Fibroblast of lung (primary cell): ENCODE measurements at regions not wholly inside any gene's neighbourhood (a gene's known extent, or its start where the extent isn't known, plus 50 kb on each side); places are given as distances from the start of the nearest gene placed in this dataset.

ENCODE experiments used
- DNase-seq, 2 donors: peaks; one replicate each; pipeline versions ENCODE4 v3.0.0 to v3.0.0-alpha.2; 2010; ENCODE audit warnings: low read depth in 2 of 2
- H2AFZ ChIP-seq: 2 replicates; pipeline ENCODE4 v1.5.1; 2012; ENCODE audit warnings: low read length, control low read depth, inconsistent platforms
- H3K27ac ChIP-seq: 2 replicates; pipeline ENCODE4 v1.5.1; 2011; ENCODE audit warnings: low read length, control low read depth; ENCODE audit not compliant: insufficient read depth
- H3K27me3 ChIP-seq: 2 replicates; pipeline ENCODE4 v1.5.1; 2011; ENCODE audit warnings: mild to moderate bottlenecking, low read length; ENCODE audit not compliant: control insufficient read depth, insufficient read depth
- H3K36me3 ChIP-seq: 2 replicates; pipeline ENCODE4 v1.5.1; 2011; ENCODE audit warnings: low read length; ENCODE audit not compliant: control insufficient read depth, insufficient read depth
- H3K4me1 ChIP-seq: 2 replicates; pipeline ENCODE4 v1.5.1; 2011; ENCODE audit warnings: low read length; ENCODE audit not compliant: control insufficient read depth, insufficient read depth; ENCODE audit errors: extremely low read depth
- H3K4me2 ChIP-seq: 2 replicates; pipeline ENCODE4 v1.5.1; 2011; ENCODE audit warnings: low read length, control low read depth; ENCODE audit not compliant: insufficient read depth; ENCODE audit errors: extremely low read depth
- H3K4me3 ChIP-seq, 4 experiments: fragments of 200-600 bp in 1 of 4; sonication (generic) in 1 of 4; replicated peaks in 1 of 4; 2 replicates each; pipeline ENCODE4 v1.5.1; 2011 to 2016; ENCODE audit warnings: low read length in 4 of 4, low read depth in 3 of 4, mild to moderate bottlenecking in 3 of 4, control low read depth in 2 of 4, inconsistent platforms in 1 of 4, mixed read lengths in 1 of 4; ENCODE audit not compliant: insufficient read depth in 1 of 4; ENCODE audit errors: control extremely low read depth in 1 of 4
- H3K79me2 ChIP-seq: 2 replicates; pipeline ENCODE4 v1.5.1; 2012; ENCODE audit warnings: mild to moderate bottlenecking, low read length, inconsistent platforms; ENCODE audit not compliant: control insufficient read depth, insufficient read depth
- H3K9ac ChIP-seq: 2 replicates; pipeline ENCODE4 v1.5.1; 2011; ENCODE audit warnings: mild to moderate bottlenecking, low read length, control low read depth; ENCODE audit not compliant: insufficient read depth
- H3K9me3 ChIP-seq: 2 replicates; pipeline ENCODE4 v1.5.1; 2012; ENCODE audit warnings: low read depth, low read length; ENCODE audit not compliant: control insufficient read depth, insufficient read depth
- H4K20me1 ChIP-seq: 2 replicates; pipeline ENCODE4 v1.5.1; 2011; ENCODE audit warnings: low read length; ENCODE audit not compliant: control insufficient read depth, insufficient read depth; ENCODE audit errors: extremely low read depth
- EZH2 ChIP-seq: IDR thresholded peaks from 2 replicates; pipeline ENCODE4 v1.5.1; 2012; ENCODE audit warnings: low read length, control low read depth, mild to moderate bottlenecking; ENCODE audit errors: missing control alignments
- TF ChIP-seq, protein P1 (sequence below), 2 donors: IDR thresholded peaks in 1 of 2; conservative IDR thresholded peaks in 1 of 2; 1 replicate in 1 of 2; 2 replicates in 1 of 2; pipeline ENCODE4 v1.5.1; 2011 to 2012; ENCODE audit warnings: low read length in 2 of 2, control low read depth in 1 of 2, inconsistent platforms in 1 of 2, low read depth in 1 of 2, mild to moderate bottlenecking in 1 of 2

DNA sequence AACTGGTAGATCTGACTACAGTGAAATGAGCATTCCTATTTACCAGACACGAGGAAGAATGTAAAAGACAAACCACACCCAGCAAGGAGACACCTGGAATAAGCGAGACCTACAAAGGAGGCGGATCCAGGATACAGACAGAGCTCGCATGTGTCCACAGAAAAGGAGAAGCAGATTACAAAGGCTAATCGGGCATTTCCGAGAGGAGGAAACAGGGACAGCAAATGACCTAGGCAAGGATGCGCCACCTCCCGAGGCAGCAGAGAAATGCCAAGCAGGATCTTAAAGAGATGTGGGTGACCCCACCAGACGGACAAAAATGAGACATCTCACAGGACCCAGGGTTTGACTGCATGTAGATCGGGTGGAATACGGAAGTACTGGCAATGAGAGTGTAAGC, 63.2 kb upstream of the IQSEC1 start:
- DNase-seq = no peak
- Histone ChIP-seq H3K4me2 (no peak overlapping the region), H3K4me1 (no peaks in the 10 kb centered on the region), H3K27me3 (no peaks in the 10 kb centered on the region), H3K9ac (no peak overlapping the region), H3K27ac (no peak overlapping the region), H3K79me2 (no peaks in the 10 kb centered on the region), H3K9me3 (no peaks in the 10 kb centered on the region), H4K20me1 (no peaks in the 10 kb centered on the region), H3K4me3 (no peak overlapping the region), H2AFZ (no peak overlapping the region), H3K36me3 (no peaks in the 10 kb centered on the region)
- no peak for TF ChIP-seq EZH2
- TF ChIP-seq, protein P1, sequence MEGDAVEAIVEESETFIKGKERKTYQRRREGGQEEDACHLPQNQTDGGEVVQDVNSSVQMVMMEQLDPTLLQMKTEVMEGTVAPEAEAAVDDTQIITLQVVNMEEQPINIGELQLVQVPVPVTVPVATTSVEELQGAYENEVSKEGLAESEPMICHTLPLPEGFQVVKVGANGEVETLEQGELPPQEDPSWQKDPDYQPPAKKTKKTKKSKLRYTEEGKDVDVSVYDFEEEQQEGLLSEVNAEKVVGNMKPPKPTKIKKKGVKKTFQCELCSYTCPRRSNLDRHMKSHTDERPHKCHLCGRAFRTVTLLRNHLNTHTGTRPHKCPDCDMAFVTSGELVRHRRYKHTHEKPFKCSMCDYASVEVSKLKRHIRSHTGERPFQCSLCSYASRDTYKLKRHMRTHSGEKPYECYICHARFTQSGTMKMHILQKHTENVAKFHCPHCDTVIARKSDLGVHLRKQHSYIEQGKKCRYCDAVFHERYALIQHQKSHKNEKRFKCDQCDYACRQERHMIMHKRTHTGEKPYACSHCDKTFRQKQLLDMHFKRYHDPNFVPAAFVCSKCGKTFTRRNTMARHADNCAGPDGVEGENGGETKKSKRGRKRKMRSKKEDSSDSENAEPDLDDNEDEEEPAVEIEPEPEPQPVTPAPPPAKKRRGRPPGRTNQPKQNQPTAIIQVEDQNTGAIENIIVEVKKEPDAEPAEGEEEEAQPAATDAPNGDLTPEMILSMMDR (conservative IDR thresholded peaks at IDR 0.05 in 1 of 2, IDR thresholded peaks at IDR 0.05 in 1 of 2; ENCODE audit: low read depth in 1 of 2, low read length in 2 of 2) = no peak

DNA sequence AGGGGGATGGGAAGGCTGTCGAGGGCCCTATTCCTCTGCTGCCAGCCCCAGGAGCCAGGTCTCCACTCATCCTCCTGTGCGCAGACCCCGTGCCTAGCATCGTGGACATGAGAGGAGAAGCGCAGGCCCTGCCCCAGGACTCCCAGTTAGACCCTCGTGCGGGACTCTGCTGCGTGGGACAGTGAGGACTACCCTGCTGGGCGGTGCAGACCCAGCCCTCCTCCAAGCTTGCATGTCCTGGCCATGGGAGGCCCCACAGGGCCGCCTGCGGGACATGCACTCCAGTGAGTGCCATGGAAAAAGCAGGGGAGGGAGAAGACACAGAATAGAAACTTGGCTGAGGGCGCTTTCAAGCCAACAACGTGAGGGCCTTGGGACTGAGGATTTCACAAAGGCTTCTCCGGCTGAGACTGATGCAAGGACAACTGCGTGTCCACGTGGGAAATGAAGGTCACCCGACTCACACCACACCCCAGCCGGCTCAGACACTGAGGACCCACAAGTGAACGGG, 62.6 kb upstream of the IQSEC1 start:
- H3K27me3 ChIP-seq = no peaks in the 10 kb centered on the region
- TF ChIP-seq EZH2 = no peak
- TF ChIP-seq, protein P1 (conservative IDR thresholded peaks at IDR 0.05 in 1 of 2, IDR thresholded peaks at IDR 0.05 in 1 of 2; ENCODE audit: low read depth in 1 of 2, low read length in 2 of 2) = no peak
- H4K20me1 ChIP-seq = no peaks in the 10 kb centered on the region
- H3K36me3 ChIP-seq = no peaks in the 10 kb centered on the region
- no peaks in the 10 kb centered on the region for H3K79me2 ChIP-seq
- H3K9me3 ChIP-seq = no peaks in the 10 kb centered on the region
- H3K4me3 ChIP-seq = no peak overlapping the region
- H3K4me1 ChIP-seq = no peaks in the 10 kb centered on the region
- H2AFZ ChIP-seq = no peak overlapping the region
- H3K27ac ChIP-seq = no peak overlapping the region
- no peak for DNase-seq
- H3K4me2 ChIP-seq = no peak overlapping the region
- H3K9ac ChIP-seq = no peak overlapping the region

DNA sequence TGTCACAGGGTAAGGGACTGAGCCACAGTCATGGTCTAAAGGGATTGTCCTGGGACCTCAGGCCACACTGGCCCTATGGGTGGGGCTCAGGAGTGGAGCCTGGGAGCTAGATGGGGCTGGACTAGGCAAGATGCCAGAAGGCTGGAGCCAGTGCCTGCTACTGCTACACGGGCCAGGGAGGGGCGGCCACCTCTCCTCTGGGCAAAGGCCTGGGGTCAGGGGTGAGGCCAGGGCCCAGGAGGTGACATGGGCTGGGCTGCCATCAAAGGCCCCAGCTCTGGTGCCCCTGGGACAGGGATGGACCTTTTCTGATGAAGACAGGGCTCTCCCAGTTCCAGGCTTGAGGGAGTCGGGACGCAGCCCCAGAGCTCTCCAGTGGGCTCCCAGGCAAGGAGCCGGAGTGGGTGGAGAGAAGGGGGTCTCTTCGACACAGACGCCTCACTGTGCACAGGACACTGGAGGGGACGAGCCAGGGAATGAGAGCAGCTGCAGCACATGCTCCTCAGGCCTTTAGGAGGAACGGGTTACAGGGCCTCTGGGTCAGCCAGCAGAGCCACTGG, 62.1 kb upstream of the IQSEC1 start:
- no peak overlapping the region for H3K27ac ChIP-seq
- no peak overlapping the region for H3K4me3 ChIP-seq
- no peak overlapping the region for H3K4me2 ChIP-seq
- TF ChIP-seq, protein P1 (conservative IDR thresholded peaks at IDR 0.05 in 1 of 2, IDR thresholded peaks at IDR 0.05 in 1 of 2; ENCODE audit: low read depth in 1 of 2, low read length in 2 of 2) = no peak
- TF ChIP-seq EZH2 = no peak
- no peak for DNase-seq
- no peaks in the 10 kb centered on the region for H3K4me1 ChIP-seq
- no peak overlapping the region for H2AFZ ChIP-seq
- no peaks in the 10 kb centered on the region for H3K79me2 ChIP-seq
- no peaks in the 10 kb centered on the region for H3K9me3 ChIP-seq
- H3K9ac ChIP-seq = no peak overlapping the region
- no peaks in the 10 kb centered on the region for H4K20me1 ChIP-seq
- no peaks in the 10 kb centered on the region for H3K36me3 ChIP-seq
- no peaks in the 10 kb centered on the region for H3K27me3 ChIP-seq
